GM10248 (cell line): ENCODE measurements at regions not wholly inside any gene's neighbourhood (a gene's known extent, or its start where the extent isn't known, plus 50 kb on each side); places are given as distances from the start of the nearest gene placed in this dataset.

Experiments used
- CTCF ChIA-PET: fragments of 300-600 bp; sonication (Branson Sonifier 250); formaldehyde crosslinking; extraction: SDS; loops from one replicate; lab custom pipeline; 2021; ENCODE audit warnings: antibody characterized with exemption; lab: Yijun Ruan, JAX
- POLR2A ChIA-PET: fragments of 350-650 bp; sonication (Branson Sonifier 250); formaldehyde crosslinking; extraction: SDS; loops from one replicate; lab custom pipeline; 2020; ENCODE audit warnings: antibody characterized with exemption; lab: Yijun Ruan, JAX
- DNase-seq: peaks from one replicate; pipeline ENCODE4 v3.0.0; 2012; ENCODE audit errors: extremely low spot score
- CTCF ChIP-seq: IDR thresholded peaks from 2 replicates; pipeline ENCODE4 v1.5.1; 2012; ENCODE audit warnings: mild to moderate bottlenecking, low read depth; ENCODE audit errors: extremely low read depth, missing control alignments, control extremely low read depth

GRCh38 chr18:28831908-28832307, 655.0 kb upstream of the CDH2 start:
- no peak for TF ChIP-seq CTCF
- DNase-seq, result no peak
- CTCF ChIA-PET, result no interaction called here
- POLR2A ChIA-PET, result no interaction called here

- no peak for TF ChIP-seq CTCF
- DNase-seq, result no peak
- CTCF ChIA-PET, result no interaction called here
- POLR2A ChIA-PET, result no interaction called here
Observed at GRCh38 chr18:28831476-28831875, 654.5 kb upstream of the CDH2 start.

GRCh38 chr18:28826107-28826506, 649.2 kb upstream of the CDH2 start:
- no peak for DNase-seq
- TF ChIP-seq CTCF, result no peak
- ChIA-PET CTCF (interaction anchor here (0.9 to 1.6 kb wide), 2 partner anchors 12 to 18 kb away, joined by 3 read pairs; no protein-coding TSS in a partner anchor), POLR2A (no interaction called here)

- TF ChIP-seq CTCF, result no peak
- ChIA-PET POLR2A (no interaction called here), CTCF (interaction anchor here (1.0 kb wide), 1 partner anchor 10 kb away, joined by 4 read pairs; no protein-coding TSS in a partner anchor)
- DNase-seq, result no peak
Observed at GRCh38 chr18:28824183-28824574, 647.2 kb upstream of the CDH2 start.

GRCh38 chr18:28823506-28824182, 646.7 kb upstream of the CDH2 start:
- ChIA-PET CTCF (interaction anchor here (1.0 kb wide), 1 partner anchor 10 kb away, joined by 4 read pairs; no protein-coding TSS in a partner anchor), POLR2A (no interaction called here)
- no peak for DNase-seq
- no peak for TF ChIP-seq CTCF

GRCh38 chr18:28820353-28820752, 643.4 kb upstream of the CDH2 start:
- ChIA-PET POLR2A (no interaction called here), CTCF (no interaction called here)
- no peak for TF ChIP-seq CTCF
- DNase-seq, result no peak

GRCh38 chr18:28816155-28816554, 639.2 kb upstream of the CDH2 start:
- CTCF ChIA-PET, result no interaction called here
- DNase-seq, result no peak
- POLR2A ChIA-PET, result no interaction called here
- TF ChIP-seq CTCF, result no peak
